ENCODE measurements at regions not wholly inside any gene's neighbourhood (a gene's known extent, or its start where the extent isn't known, plus 50 kb on each side); places are given as distances from the start of the nearest gene placed in this dataset.

DNA sequence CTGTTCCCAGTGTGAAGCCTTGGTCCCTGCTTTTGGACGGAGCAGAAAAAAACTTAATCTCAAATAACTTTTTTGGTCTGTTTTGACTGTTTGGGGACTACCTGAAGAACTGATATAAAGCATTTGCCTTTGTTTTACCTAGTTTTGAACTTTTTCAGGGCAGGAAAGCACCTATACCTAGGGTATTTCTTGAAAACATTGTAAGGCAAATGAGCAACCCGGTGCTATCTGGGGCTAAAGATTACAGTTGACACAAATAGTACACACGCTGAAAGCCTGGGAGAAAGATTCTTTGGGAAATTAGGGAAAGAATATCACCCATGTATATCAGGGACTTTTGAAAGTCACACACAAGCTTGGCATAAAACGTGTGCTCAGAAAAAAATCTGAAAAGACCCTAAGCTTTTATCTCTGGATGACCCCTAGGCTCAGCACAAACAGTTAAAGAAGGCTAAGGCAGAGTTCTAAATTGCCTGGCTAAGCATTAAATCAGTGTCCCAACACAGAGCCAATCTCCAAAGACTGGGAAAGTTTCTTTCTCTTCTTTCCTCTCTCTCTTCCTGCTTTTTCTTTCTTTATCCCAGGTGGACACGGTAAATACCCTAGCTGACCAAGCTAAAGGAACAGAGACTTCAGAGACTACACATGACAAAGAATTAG lies 389.8 kb downstream of the SH2D4B start:
- TF ChIP-seq, protein P1, sequence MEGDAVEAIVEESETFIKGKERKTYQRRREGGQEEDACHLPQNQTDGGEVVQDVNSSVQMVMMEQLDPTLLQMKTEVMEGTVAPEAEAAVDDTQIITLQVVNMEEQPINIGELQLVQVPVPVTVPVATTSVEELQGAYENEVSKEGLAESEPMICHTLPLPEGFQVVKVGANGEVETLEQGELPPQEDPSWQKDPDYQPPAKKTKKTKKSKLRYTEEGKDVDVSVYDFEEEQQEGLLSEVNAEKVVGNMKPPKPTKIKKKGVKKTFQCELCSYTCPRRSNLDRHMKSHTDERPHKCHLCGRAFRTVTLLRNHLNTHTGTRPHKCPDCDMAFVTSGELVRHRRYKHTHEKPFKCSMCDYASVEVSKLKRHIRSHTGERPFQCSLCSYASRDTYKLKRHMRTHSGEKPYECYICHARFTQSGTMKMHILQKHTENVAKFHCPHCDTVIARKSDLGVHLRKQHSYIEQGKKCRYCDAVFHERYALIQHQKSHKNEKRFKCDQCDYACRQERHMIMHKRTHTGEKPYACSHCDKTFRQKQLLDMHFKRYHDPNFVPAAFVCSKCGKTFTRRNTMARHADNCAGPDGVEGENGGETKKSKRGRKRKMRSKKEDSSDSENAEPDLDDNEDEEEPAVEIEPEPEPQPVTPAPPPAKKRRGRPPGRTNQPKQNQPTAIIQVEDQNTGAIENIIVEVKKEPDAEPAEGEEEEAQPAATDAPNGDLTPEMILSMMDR (IDR thresholded peaks at IDR 0.05), result no peak
- TF ChIP-seq RAD21 (IDR thresholded peaks at IDR 0.05; ENCODE audit: low read length) (no peak), TAF1 (IDR thresholded peaks at IDR 0.05; ENCODE audit: borderline replicate concordance, low read depth, low read length) (no peak), MAX (IDR thresholded peaks at IDR 0.05; ENCODE audit: low read depth) (no peak), YY1 (IDR thresholded peaks at IDR 0.05; ENCODE audit: low read depth) (no peak)
- TF ChIP-seq, protein P2, sequence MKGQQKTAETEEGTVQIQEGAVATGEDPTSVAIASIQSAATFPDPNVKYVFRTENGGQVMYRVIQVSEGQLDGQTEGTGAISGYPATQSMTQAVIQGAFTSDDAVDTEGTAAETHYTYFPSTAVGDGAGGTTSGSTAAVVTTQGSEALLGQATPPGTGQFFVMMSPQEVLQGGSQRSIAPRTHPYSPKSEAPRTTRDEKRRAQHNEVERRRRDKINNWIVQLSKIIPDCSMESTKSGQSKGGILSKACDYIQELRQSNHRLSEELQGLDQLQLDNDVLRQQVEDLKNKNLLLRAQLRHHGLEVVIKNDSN (IDR thresholded peaks at IDR 0.05; ENCODE audit: borderline replicate concordance, low read depth), result no peak
